GM21576 (cell line): ENCODE measurements at regions not wholly inside any gene's neighbourhood (a gene's known extent, or its start where the extent isn't known, plus 50 kb on each side); places are given as distances from the start of the nearest gene placed in this dataset.
"Not testable (repeated sequence)": the region's sequence is repeated elsewhere in the genome, so short reads cannot be mapped to it uniquely, and the experiment has no call there.

Source experiments
- ATAC-seq: cut with Tn5 transposase; IDR thresholded peaks from one replicate; pipeline ENCODE4 v1.9.1; 2021; ENCODE audit warnings: mild to moderate bottlenecking, moderate library complexity; ENCODE audit not compliant: unreplicated experiment

GRCh38 chr2:145558617-145559350, 1038.9 kb upstream of the ZEB2 start:
- ATAC-seq, result no peak

DNA sequence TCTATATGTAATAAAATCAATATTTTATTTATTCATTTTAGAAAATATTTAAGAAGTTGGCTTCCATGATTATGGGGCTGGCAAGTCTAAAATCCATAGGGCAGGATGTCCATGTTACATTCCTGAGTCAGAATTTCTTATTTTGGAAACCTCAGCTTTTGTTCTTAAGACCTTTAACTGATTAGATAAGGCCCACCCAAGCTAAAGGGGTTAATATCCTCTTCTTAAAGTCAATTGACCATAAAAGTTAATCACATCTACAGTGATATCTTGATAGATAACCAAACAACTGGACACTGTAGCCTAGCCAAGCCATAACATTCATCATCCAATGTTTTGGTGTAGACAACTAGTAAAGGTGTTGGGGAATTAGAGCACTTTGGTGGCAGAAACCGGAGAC, 1035.4 kb upstream of the ZEB2 start:
- no peak for ATAC-seq

GRCh38 chr2:145551686-145552085, 1031.8 kb upstream of the ZEB2 start:
- no peak for ATAC-seq

- no peak for ATAC-seq
These were observed 1028.6 kb upstream of the ZEB2 start for GRCh38 chr2:145548479-145548878.

DNA sequence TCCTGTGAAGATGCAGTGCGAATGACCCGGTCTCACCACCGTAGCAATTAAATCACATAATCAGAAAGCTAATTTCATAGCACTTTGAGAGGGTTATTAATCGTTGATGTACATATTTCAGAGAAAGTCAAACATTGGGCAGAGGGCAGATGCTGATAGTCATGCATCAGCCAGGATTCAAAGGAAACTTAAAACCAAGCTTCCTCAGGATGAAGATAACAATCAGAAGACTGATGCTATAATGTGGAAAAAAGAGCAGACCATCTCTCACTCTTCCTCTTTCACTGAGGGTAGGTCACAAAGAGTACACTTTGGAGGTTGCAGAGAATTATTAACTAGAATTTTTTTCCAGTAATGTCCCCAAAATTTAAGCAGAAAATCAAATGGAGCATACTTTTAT, 1027.7 kb upstream of the ZEB2 start:
- ATAC-seq, result no peak

DNA sequence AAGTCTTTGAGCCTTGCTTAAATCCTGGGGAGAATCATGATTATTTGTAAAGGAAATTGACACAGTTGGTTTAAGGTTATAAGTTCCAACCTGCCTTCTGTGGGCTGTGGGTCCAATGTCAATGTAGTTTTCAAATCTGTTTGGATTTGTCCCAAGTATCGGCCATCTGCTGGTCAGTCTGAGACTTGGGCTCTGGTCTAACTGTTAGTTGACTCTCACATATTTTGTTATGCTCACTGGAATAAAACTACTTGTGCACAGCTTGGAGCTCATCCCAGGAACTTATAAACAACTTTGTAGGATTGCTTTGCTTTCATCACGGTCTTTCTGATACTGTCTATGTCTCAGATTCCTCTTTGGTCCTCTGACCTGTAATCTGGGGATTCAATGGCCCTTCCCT, 1026.2 kb upstream of the ZEB2 start:
- ATAC-seq, result no peak

GRCh38 chr2:145543856-145544255, 1023.9 kb upstream of the ZEB2 start:
- ATAC-seq, result no peak

- no peak for ATAC-seq
These were observed 1023.2 kb upstream of the ZEB2 start for GRCh38 chr2:145543155-145543554.

DNA sequence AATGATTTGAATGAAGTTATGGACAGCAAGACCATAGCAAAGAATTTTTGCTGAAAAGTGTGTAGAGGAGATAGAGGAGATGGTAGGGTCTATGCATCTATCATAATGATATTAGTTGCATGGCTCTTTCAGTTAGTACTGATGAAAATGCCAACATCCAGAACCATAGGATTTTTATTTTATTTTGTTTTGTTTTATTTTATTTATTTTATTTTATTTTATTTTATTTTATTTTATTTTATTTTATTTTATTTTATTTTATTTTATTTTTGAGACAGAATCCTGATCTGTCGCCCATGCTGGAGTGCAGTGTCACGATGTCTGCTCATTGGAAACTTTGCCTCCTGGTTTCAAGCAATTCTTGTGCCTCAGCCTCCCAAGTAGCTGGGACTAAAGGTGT, 1021.1 kb upstream of the ZEB2 start:
- ATAC-seq, result no peak

- ATAC-seq, result no peak
These were observed 1018.9 kb upstream of the ZEB2 start for GRCh38 chr2:145538661-145539350.

DNA sequence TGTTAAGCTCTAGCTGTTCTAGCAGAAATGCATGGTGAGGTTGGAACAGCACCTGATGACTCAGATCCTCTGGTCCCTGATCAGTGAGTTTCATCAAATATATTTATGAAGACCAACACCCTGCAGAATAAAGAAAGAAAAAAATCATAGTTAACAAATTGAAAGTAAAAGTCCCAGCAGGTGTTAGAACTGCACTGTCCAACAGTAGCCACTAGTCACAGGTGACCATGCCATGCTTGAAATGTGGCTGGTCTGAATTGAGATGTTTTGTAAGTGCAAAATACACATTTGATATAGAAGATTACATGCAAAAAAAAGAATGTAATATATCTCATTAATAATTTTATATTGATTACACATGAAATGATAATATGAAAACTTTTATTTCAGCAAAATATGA, 1010.7 kb upstream of the ZEB2 start:
- ATAC-seq, result no peak

GRCh38 chr2:145524836-145525235, 1004.9 kb upstream of the ZEB2 start:
- ATAC-seq, result no peak

DNA sequence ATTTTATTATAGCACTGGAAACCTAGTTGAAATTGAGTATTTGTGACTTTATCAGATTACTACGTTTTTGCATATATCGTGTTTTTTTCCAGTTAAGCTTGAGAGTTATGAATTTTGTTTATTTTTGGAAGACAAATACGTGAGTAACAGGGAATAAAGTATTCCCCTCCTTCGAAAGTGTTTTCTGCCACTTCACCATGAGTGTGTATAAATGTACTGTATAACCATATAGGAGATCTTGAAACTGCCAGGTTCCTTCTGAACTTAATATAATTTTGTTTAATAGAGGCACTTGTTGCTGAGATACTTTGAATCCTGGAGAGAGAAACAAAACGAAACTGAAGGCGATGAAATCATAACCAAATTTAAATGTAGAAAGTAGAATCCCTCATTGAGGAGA, 1004.4 kb upstream of the ZEB2 start:
- ATAC-seq, result no peak

DNA sequence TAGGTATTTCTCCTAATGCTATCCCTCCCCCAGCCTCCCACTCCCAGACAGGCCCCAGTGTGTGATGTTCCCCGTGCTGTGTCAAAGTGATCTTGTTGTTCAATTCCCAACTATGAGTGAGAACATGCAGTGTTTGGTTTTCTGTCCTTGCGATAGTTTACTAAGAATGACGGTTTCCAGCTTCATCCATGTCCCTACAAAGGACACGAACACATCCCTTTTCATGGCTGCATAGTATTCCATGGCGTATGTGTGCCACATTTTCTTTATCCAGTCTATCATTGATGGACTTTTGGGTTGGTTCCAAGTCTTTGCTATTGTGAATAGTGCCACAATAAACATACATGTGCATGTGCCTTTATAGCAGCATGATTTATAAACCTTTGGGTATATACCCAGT, 999.3 kb upstream of the ZEB2 start:
- ATAC-seq, result not testable (repeated sequence)

DNA sequence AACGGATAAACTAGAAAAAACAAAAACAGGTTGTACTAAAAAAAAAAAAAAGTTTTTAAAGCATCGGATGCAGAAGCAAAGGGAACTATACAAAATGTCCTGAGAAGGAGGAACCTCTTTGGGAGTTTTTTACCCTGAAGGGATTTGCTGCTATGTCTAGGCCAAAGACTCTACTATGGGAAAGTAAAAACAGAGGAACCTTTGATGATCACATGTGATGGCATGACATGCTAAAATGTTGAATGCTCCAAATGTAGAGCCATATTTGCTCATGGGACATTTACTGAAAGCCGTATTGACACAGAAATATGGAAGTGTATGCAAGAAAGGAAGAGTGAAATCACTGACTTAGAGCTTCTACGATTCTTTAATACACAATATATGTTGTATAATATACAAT, 992.0 kb upstream of the ZEB2 start:
- ATAC-seq, result no peak

GRCh38 chr2:145503511-145503910, 983.6 kb upstream of the ZEB2 start:
- ATAC-seq, result no peak

- ATAC-seq, result no peak
These were observed 982.0 kb upstream of the ZEB2 start for GRCh38 chr2:145501920-145502319.

GRCh38 chr2:145495590-145495989, 975.7 kb upstream of the ZEB2 start:
- ATAC-seq, result no peak

GRCh38 chr2:145494441-145494840, 974.5 kb upstream of the ZEB2 start:
- no peak for ATAC-seq

DNA sequence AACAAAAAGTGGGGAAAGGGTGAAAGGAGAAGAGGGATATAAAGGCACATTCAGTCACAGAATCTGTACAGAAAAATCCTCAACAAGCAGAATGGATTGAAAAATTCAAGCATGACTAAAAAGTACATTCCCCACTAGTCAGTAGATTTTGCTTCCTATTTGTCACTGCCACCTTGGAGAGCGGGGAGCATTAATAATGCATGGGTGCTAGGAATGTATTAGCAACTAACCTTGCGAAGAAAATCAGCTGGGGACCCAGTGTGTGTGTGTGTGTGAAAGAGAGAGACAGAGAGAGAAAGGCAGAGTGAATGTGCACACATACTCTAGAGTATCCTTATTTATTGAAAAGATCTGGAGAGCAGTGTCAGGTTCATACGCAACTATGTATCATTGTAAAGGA, 968.7 kb upstream of the ZEB2 start:
- no peak for ATAC-seq

DNA sequence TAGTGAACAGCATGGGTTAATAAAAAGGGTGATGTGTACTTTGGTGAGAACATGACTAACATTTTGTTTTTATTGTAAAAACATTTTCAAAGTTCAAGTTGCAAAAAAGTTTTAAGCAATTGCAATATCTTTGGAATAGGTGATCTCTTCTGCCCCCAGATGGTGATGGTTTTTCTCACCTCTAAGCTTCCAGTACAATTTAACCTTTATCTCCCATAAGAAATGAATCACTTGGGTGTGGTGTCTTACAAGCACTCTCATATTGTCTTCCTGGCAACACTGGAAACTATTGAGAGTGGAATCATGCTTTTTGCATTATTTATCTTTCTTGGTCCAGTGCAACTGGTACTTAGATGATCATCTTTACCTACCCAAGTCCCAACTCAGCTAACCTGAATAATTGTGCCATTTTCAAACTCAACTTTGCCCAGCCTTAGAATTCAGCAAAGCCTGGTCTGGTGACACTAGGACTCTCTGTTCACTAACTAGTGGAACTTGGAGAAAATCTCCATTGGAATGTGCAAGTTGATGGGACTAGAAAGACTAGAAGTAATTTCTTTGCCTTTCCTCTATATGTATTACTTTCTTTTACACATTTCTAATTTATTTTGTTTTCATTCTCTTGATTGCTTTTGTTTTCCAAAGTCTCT, 964.7 kb upstream of the ZEB2 start:
- ATAC-seq, result no peak

GRCh38 chr2:145483854-145484253, 963.9 kb upstream of the ZEB2 start:
- ATAC-seq, result no peak
